PC-9 (cell line): ENCODE measurements at regions not wholly inside any gene's neighbourhood (a gene's known extent, or its start where the extent isn't known, plus 50 kb on each side); places are given as distances from the start of the nearest gene placed in this dataset.
"Not testable (repeated sequence)": the region's sequence is repeated elsewhere in the genome, so short reads cannot be mapped to it uniquely, and the experiment has no call there.

Source experiments
- CTCF ChIP-seq: fragments of 200-600 bp; sonication (generic); conservative IDR thresholded peaks from 2 replicates; pipeline ENCODE4 v1.6.1; 2017; ENCODE audit warnings: mixed run types, antibody characterized with exemption, mild to moderate bottlenecking, moderate library complexity
- EZH2 ChIP-seq: fragments of 200-600 bp; sonication (generic); IDR thresholded peaks from 2 replicates; pipeline ENCODE4 v1.8.0; 2017; ENCODE audit warnings: antibody characterized with exemption, low read depth

- not testable (repeated sequence) for TF ChIP-seq CTCF, EZH2
Measured at GRCh38 chr3:110440066-110440653, 631.5 kb upstream of the NECTIN3 start.
